WTC11 (cell line): ENCODE measurements at regions not wholly inside any gene's neighbourhood (a gene's known extent, or its start where the extent isn't known, plus 50 kb on each side); places are given as distances from the start of the nearest gene placed in this dataset.

Experiments
- ATAC-seq: fragments of 200-7000 bp; cut with Tn5 transposase; 2 replicates; pipeline ENCODE4 v1.10.0; 2021; ENCODE audit warnings: mild to moderate bottlenecking, moderate library complexity
- CTCF ChIA-PET: fragments of 300-600 bp; sonication (Branson Sonifier 250); formaldehyde crosslinking; loops from one replicate; lab custom pipeline; 2021; ENCODE audit warnings: antibody characterized with exemption; lab: Charles Lee
- POLR2A ChIA-PET: fragments of 350-600 bp; sonication (Branson Sonifier 250); formaldehyde crosslinking; loops from one replicate; lab custom pipeline; 2021; ENCODE audit warnings: antibody characterized with exemption; lab: Charles Lee
- DNase-seq: peaks from one replicate; pipeline ENCODE4 v3.0.0; 2021; ENCODE audit warnings: low spot score
- H3K27ac Mint-ChIP-seq: 2 replicates; pipeline ENCODE4 v1.8.0; 2021; ENCODE audit warnings: mixed read lengths
- H3K27me3 Mint-ChIP-seq: 2 replicates; pipeline ENCODE4 v1.8.0; 2021; ENCODE audit warnings: low read depth, mild to moderate bottlenecking, moderate library complexity, mixed read lengths
- H3K36me3 Mint-ChIP-seq: 2 replicates; pipeline ENCODE4 v1.8.0; 2021; ENCODE audit warnings: mixed read lengths
- H3K4me1 Mint-ChIP-seq: 2 replicates; pipeline ENCODE4 v1.8.0; 2022; ENCODE audit warnings: mixed read lengths
- H3K4me3 Mint-ChIP-seq: 2 replicates; pipeline ENCODE4 v1.8.0; 2021; ENCODE audit warnings: mild to moderate bottlenecking, moderate library complexity, mixed read lengths
- H3K9me3 Mint-ChIP-seq: 2 replicates; pipeline ENCODE4 v1.8.0; 2021; ENCODE audit warnings: mixed read lengths
- ATF1 ChIP-seq: sonication (generic); formaldehyde crosslinking; IDR thresholded peaks from 2 replicates; pipeline ENCODE4 v1.8.1; 2023; ENCODE audit warnings: mild to moderate bottlenecking, moderate library complexity, missing genetic modification reagents
- CBFB ChIP-seq: sonication (generic); formaldehyde crosslinking; IDR thresholded peaks from 2 replicates; pipeline ENCODE4 v1.8.1; 2022; ENCODE audit warnings: mild to moderate bottlenecking, low read depth, missing genetic modification reagents
- E2F5 ChIP-seq: sonication (generic); formaldehyde crosslinking; IDR thresholded peaks from 2 replicates; pipeline ENCODE4 v1.8.1; 2022; ENCODE audit warnings: mild to moderate bottlenecking, moderate library complexity, missing genetic modification reagents
- FOXP1 ChIP-seq: sonication (generic); formaldehyde crosslinking; IDR thresholded peaks from 2 replicates; pipeline ENCODE4 v1.8.0; 2022; ENCODE audit warnings: missing genetic modification reagents, mild to moderate bottlenecking, moderate library complexity, borderline replicate concordance
- GABPB1 ChIP-seq: sonication (generic); formaldehyde crosslinking; IDR thresholded peaks from 2 replicates; pipeline ENCODE4 v1.8.1; 2023; ENCODE audit warnings: mild to moderate bottlenecking, missing genetic modification reagents
- HMGA2 ChIP-seq: fragments of 250-450 bp; sonication (Bioruptor Pico); IDR thresholded peaks from 2 replicates; pipeline ENCODE4 v1.4.0; 2021; ENCODE audit warnings: mild to moderate bottlenecking, moderate library complexity
- HMGXB4 ChIP-seq: sonication (generic); formaldehyde crosslinking; IDR thresholded peaks from 2 replicates; pipeline ENCODE4 v1.8.1; 2023; ENCODE audit warnings: mild to moderate bottlenecking, moderate library complexity, missing genetic modification reagents
- KAT7 ChIP-seq: sonication (generic); formaldehyde crosslinking; IDR thresholded peaks from 2 replicates; pipeline ENCODE4 v1.8.1; 2023; ENCODE audit warnings: missing genetic modification reagents, mild to moderate bottlenecking, borderline replicate concordance
- NFATC4 ChIP-seq: fragments of 250-450 bp; sonication (Bioruptor Pico); IDR thresholded peaks from 2 replicates; pipeline ENCODE4 v1.9.0; 2021; ENCODE audit warnings: mild to moderate bottlenecking
- NFE2L1 ChIP-seq: sonication (generic); formaldehyde crosslinking; IDR thresholded peaks from 2 replicates; pipeline ENCODE4 v1.8.1; 2023; ENCODE audit warnings: missing genetic modification reagents
- NR3C1 ChIP-seq: sonication (generic); formaldehyde crosslinking; conservative IDR thresholded peaks from 2 replicates; pipeline ENCODE4 v1.8.1; 2023; ENCODE audit warnings: low read depth, mild to moderate bottlenecking, missing genetic modification reagents
- OVOL2 ChIP-seq: fragments of 250-450 bp; sonication (Bioruptor Pico); IDR thresholded peaks from 2 replicates; pipeline ENCODE4 v1.9.0; 2021; ENCODE audit warnings: mild to moderate bottlenecking, borderline replicate concordance
- ZNF219 ChIP-seq: sonication (generic); formaldehyde crosslinking; IDR thresholded peaks from 2 replicates; pipeline ENCODE4 v1.8.0; 2023; ENCODE audit warnings: missing genetic modification reagents, mild to moderate bottlenecking, borderline replicate concordance
- ZNF423 ChIP-seq: fragments of 250-450 bp; sonication (Bioruptor Pico); IDR thresholded peaks from 2 replicates; pipeline ENCODE4 v2.1.2; 2022; ENCODE audit warnings: mild to moderate bottlenecking, moderate library complexity
- TF ChIP-seq, protein P1 (sequence below): sonication (generic); formaldehyde crosslinking; conservative IDR thresholded peaks from 2 replicates; pipeline ENCODE4 v1.8.1; 2022; ENCODE audit warnings: mild to moderate bottlenecking, missing genetic modification reagents
- TF ChIP-seq, protein P2 (sequence below): sonication (generic); formaldehyde crosslinking; IDR thresholded peaks from 2 replicates; pipeline ENCODE4 v1.8.1; 2023; ENCODE audit warnings: mild to moderate bottlenecking, missing genetic modification reagents, borderline replicate concordance
- TF ChIP-seq, protein P3 (sequence below): fragments of 250-450 bp; sonication (Bioruptor Pico); IDR thresholded peaks from 2 replicates; pipeline ENCODE4 v1.9.0; 2021; ENCODE audit warnings: moderate library complexity, mild to moderate bottlenecking, inconsistent platforms, borderline replicate concordance
- TF ChIP-seq, protein P4 (sequence below): fragments of 250-450 bp; sonication (Bioruptor Pico); conservative IDR thresholded peaks from 2 replicates; pipeline ENCODE4 v1.9.0; 2021; ENCODE audit warnings: mild to moderate bottlenecking
- TF ChIP-seq, protein P5 (sequence below): sonication (generic); formaldehyde crosslinking; IDR thresholded peaks from 2 replicates; pipeline ENCODE4 v1.8.0; 2022; ENCODE audit warnings: mild to moderate bottlenecking, missing genetic modification reagents
- TF ChIP-seq, protein P6 (sequence below): fragments of 250-450 bp; sonication (Bioruptor Pico); IDR thresholded peaks from 2 replicates; pipeline ENCODE4 v2.1.2; 2022; ENCODE audit warnings: mild to moderate bottlenecking, moderate library complexity

- TF ChIP-seq, protein P1, sequence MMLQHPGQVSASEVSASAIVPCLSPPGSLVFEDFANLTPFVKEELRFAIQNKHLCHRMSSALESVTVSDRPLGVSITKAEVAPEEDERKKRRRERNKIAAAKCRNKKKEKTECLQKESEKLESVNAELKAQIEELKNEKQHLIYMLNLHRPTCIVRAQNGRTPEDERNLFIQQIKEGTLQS (CRISPR knock-in tag) = no peak
- no peak for TF ChIP-seq KAT7 (CRISPR knock-in tag)
- TF ChIP-seq NFATC4 (CRISPR knock-in tag) = no peak
- no peak for TF ChIP-seq GABPB1 (CRISPR knock-in tag)
- TF ChIP-seq FOXP1 (CRISPR knock-in tag) = no peak
- TF ChIP-seq ZNF219 (CRISPR knock-in tag) = no peak
Observed at GRCh38 chr2:217691516-217691915, 311.3 kb downstream of the TNS1 start (continued).

DNA sequence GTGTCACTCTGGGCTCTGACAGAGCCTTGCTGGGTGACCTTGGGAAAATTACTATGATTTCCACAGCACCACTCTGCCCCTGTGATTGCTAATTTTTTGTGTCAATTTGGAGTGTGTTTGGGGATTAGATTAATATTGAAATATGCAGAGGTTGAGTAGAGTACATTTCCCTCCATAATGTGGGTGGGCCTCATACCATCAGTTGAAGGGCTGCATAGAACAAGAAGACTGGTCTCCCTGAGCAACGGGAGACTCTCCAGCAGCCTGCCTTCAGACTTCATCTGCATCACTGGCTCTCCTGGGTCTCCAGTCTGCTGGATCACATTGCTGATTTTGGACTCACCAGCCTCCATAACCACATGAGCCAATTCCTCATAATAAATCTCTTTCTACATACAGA, 313.7 kb downstream of the TNS1 start:
- ATAC-seq (no peak), DNase-seq (no peak)
- no peaks in the 10 kb centered on the region for H3K36me3 Mint-ChIP-seq
- H3K9me3 Mint-ChIP-seq = peaks cover 9% of the 10 kb centered on the region; the same call in 1 of the 2 replicates
- H3K4me3 Mint-ChIP-seq = no peak overlapping the region
- H3K27ac Mint-ChIP-seq = no peak overlapping the region
- ChIA-PET POLR2A (no interaction called here), CTCF (no interaction called here)
- H3K4me1 Mint-ChIP-seq = peaks cover 5% of the 10 kb centered on the region; the same call in 1 of the 2 replicates
- TF ChIP-seq, protein P2, sequence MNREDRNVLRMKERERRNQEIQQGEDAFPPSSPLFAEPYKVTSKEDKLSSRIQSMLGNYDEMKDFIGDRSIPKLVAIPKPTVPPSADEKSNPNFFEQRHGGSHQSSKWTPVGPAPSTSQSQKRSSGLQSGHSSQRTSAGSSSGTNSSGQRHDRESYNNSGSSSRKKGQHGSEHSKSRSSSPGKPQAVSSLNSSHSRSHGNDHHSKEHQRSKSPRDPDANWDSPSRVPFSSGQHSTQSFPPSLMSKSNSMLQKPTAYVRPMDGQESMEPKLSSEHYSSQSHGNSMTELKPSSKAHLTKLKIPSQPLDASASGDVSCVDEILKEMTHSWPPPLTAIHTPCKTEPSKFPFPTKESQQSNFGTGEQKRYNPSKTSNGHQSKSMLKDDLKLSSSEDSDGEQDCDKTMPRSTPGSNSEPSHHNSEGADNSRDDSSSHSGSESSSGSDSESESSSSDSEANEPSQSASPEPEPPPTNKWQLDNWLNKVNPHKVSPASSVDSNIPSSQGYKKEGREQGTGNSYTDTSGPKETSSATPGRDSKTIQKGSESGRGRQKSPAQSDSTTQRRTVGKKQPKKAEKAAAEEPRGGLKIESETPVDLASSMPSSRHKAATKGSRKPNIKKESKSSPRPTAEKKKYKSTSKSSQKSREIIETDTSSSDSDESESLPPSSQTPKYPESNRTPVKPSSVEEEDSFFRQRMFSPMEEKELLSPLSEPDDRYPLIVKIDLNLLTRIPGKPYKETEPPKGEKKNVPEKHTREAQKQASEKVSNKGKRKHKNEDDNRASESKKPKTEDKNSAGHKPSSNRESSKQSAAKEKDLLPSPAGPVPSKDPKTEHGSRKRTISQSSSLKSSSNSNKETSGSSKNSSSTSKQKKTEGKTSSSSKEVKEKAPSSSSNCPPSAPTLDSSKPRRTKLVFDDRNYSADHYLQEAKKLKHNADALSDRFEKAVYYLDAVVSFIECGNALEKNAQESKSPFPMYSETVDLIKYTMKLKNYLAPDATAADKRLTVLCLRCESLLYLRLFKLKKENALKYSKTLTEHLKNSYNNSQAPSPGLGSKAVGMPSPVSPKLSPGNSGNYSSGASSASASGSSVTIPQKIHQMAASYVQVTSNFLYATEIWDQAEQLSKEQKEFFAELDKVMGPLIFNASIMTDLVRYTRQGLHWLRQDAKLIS = no peak
- TF ChIP-seq NFATC4 (CRISPR knock-in tag) (no peak), E2F5 (CRISPR knock-in tag) (no peak), ZNF423 (CRISPR knock-in tag) (no peak), OVOL2 (no peak)
- TF ChIP-seq, protein P3, sequence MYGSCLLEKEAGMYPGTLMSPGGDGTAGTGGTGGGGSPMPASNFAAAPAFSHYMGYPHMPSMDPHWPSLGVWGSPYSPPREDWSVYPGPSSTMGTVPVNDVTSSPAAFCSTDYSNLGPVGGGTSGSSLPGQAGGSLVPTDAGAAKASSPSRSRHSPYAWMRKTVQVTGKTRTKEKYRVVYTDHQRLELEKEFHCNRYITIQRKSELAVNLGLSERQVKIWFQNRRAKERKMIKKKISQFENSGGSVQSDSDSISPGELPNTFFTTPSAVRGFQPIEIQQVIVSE (CRISPR knock-in tag) = no peak
- TF ChIP-seq, protein P4, sequence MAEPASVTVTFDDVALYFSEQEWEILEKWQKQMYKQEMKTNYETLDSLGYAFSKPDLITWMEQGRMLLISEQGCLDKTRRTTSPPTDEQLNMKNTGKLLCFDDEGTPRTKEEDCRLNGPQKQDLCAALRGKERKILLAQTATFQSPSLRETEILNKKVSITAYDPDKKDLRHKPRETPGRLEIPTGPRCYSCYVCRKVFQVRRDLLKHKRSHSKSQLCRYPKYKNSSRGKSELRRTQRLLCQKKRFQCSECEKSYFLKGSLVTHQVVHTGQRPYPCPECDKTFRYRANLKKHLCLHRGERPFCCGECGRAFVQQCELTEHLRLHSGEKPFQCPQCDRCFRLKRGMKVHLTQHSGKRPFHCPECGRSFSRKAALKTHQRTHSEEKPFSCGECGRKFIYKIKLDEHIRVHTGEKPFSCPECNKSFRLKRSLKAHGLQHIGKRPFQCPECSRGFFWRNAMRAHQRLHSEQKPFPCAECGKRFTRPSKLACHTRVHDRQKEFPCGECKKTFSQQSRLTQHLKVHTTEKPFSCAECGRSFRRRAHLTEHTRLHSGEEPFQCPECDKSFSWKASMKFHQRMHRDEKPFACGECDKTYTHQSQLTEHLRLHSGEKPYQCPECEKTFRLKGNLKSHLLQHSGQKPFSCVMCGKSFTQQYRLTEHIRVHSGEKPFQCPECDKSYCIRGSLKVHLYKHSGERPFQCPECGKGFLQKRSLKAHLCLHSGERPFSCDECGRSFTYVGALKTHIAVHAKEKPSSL (CRISPR knock-in tag) = no peak
- H3K27me3 Mint-ChIP-seq = peaks cover 47% of the 10 kb centered on the region

DNA sequence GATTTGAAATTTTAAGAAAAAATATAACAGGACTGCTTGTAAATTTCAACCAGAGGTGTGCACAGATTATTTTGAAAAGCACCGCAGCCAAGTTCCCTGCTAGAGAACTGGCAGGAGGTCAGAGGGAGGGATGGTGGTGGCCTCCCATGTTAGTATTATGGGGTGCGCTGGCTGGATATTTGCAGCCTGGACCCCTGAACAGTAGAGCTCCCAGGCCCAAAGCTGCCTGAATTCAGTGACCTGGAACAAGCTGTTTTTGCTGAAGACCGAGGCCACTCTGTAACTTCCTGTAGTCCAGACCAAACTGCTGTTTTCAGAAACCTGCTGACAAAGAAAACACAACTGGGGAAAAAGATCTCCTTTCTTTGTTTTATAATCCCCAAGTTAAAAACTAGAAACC, 314.3 kb downstream of the TNS1 start:
- no peaks in the 10 kb centered on the region for H3K36me3 Mint-ChIP-seq
- H3K4me1 Mint-ChIP-seq = peaks cover 5% of the 10 kb centered on the region; the same call in 1 of the 2 replicates
- H3K9me3 Mint-ChIP-seq = peaks cover 9% of the 10 kb centered on the region; the same call in 1 of the 2 replicates
- no peak for DNase-seq
- POLR2A ChIA-PET = no interaction called here
- no peak overlapping the region for H3K27ac Mint-ChIP-seq
- CTCF ChIA-PET = no interaction called here
- no peak overlapping the region for H3K4me3 Mint-ChIP-seq
- no peak for ATAC-seq
- peaks cover 52% of the 10 kb centered on the region for H3K27me3 Mint-ChIP-seq
- TF ChIP-seq CBFB (CRISPR knock-in tag) = no peak
- no peak for TF ChIP-seq ATF1 (CRISPR knock-in tag)
- no peak for TF ChIP-seq E2F5 (CRISPR knock-in tag)
- TF ChIP-seq HMGXB4 = no peak
- no peak for TF ChIP-seq NR3C1 (CRISPR knock-in tag)
- no peak for TF ChIP-seq NFE2L1 (CRISPR knock-in tag)
- TF ChIP-seq KAT7 (CRISPR knock-in tag) = no peak
- TF ChIP-seq, protein P5, sequence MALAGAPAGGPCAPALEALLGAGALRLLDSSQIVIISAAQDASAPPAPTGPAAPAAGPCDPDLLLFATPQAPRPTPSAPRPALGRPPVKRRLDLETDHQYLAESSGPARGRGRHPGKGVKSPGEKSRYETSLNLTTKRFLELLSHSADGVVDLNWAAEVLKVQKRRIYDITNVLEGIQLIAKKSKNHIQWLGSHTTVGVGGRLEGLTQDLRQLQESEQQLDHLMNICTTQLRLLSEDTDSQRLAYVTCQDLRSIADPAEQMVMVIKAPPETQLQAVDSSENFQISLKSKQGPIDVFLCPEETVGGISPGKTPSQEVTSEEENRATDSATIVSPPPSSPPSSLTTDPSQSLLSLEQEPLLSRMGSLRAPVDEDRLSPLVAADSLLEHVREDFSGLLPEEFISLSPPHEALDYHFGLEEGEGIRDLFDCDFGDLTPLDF (CRISPR knock-in tag) = no peak
- no peak for TF ChIP-seq HMGA2 (CRISPR knock-in tag)
- TF ChIP-seq, protein P6, sequence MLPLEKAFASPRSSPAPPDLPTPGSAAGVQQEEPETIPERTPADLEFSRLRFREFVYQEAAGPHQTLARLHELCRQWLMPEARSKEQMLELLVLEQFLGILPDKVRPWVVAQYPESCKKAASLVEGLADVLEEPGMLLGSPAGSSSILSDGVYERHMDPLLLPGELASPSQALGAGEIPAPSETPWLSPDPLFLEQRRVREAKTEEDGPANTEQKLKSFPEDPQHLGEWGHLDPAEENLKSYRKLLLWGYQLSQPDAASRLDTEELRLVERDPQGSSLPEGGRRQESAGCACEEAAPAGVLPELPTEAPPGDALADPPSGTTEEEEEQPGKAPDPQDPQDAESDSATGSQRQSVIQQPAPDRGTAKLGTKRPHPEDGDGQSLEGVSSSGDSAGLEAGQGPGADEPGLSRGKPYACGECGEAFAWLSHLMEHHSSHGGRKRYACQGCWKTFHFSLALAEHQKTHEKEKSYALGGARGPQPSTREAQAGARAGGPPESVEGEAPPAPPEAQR (CRISPR knock-in tag) = no peak
